Posterior vena cava (tissue), 2 donors: ENCODE measurements at regions not wholly inside any gene's neighbourhood (a gene's known extent, or its start where the extent isn't known, plus 50 kb on each side); places are given as distances from the start of the nearest gene placed in this dataset.

Experiments used
- DNase-seq: peaks from one replicate; pipeline ENCODE4 v3.0.0-alpha.2; 2020; ENCODE audit warnings: low spot score
- intact Hi-C, 2 donors: fragments of 100-400 bp; cut with DNase I; formaldehyde crosslinking; loops; one replicate each; pipeline versions ENCODE4 v1.14.1 to v1.14.2; 2022 to 2023
- donor health status: DM: yes; HTN: yes; CAD: no.
- donor health status: DM: yes; HTN: yes; CAD: no.

DNA sequence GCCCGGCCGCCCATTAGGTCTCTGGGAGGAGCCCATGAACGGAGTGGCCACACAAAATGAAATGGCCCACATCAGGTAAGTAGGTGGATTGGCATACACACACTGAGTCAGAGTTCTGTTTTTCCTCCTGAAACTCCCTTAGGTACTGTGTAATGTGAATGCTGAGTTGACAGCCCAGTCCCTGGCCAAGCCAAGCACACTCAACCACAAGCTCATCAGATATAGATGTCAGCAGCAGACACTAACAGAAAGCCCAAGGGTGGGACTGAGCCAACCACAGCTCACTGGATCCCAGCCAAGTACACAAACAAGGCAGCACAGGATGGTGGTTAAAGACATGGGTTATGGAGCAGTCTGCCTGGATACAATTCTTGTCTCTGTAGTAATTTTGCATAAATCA lies 403.4 kb downstream of the GJA1 start:
- intact Hi-C loops: no loop called here
- no peak for DNase-seq

DNA sequence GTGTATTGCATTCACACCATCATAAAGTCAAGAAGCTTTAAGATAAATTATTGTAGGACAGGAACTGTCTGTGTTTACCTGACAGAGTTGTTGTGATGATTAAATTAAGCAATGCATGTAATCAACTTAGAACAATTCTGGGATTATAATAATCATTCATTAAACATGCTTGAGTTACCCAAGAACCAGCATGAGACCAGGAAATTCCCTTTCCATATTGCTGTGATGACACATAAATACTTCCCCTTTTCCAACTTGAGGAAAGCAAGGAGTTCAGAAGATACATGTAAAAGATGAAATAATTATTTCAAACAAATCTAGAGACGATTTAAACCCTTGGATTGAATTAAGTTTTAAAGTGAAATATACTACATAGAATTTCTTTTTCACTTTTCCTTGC lies 404.4 kb downstream of the GJA1 start:
- no peak for DNase-seq
- intact Hi-C loops: no loop called here

DNA sequence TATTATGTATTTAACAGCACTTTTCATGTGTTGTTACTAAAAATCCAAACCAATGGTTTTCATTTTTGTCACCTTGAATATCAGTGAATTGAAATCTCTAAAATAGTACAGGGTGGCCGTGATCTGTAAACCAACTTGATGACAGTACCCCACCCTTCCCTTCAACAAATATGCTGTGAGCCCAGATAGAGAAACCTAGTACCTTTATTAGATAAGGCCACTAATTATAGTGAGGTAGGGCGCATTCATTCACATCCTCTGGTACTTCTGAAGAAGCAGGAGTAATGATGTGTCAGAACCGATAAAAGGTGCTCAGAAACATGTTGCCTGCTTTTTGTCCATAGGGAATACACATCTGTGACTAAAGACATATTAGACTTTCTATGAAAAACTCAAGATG lies 409.5 kb downstream of the GJA1 start:
- intact Hi-C loops: loop anchor here (5.0 kb wide), 1 partner anchor 413 kb away; no protein-coding TSS in a partner anchor

DNA sequence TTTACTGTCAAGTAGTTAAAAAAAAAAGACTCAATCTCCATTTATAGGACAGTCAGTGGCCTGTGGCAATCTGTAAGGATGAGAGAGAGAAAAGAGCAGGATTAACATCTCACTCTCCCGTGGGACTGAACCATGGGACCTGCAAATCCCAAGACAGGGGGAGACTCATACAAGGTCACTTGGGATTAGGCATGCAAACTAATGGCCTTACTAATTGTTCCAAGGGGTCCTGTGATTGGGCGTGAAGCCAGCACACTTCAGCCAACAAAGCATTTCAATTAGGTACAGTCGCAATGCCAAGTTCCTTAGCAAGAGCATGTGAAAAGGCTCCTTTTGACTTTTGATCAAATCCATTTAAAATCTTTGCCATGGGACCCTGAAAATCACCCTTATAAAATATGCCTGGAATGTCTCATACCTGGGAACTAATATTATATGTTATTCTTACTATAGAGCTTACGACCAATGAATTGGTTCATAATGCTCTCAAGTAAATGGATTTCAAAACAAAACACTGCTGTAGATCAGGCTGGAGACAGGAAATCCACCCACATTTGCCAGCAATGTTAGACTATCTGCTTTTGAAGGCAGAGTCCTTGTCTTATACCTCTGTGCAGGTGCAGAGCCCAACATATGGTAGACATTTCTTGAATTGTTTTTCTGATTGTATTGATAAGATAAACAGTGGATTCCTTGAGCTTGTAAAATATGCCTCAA lies 412.5 kb downstream of the GJA1 start:
- DNase-seq: no peak
- intact Hi-C loops: loop anchor here (5.0 kb wide), 1 partner anchor 416 kb away; no protein-coding TSS in a partner anchor

More for the DNA sequence above, 409.5 kb downstream of the GJA1 start:
- DNase-seq: no peak

DNA sequence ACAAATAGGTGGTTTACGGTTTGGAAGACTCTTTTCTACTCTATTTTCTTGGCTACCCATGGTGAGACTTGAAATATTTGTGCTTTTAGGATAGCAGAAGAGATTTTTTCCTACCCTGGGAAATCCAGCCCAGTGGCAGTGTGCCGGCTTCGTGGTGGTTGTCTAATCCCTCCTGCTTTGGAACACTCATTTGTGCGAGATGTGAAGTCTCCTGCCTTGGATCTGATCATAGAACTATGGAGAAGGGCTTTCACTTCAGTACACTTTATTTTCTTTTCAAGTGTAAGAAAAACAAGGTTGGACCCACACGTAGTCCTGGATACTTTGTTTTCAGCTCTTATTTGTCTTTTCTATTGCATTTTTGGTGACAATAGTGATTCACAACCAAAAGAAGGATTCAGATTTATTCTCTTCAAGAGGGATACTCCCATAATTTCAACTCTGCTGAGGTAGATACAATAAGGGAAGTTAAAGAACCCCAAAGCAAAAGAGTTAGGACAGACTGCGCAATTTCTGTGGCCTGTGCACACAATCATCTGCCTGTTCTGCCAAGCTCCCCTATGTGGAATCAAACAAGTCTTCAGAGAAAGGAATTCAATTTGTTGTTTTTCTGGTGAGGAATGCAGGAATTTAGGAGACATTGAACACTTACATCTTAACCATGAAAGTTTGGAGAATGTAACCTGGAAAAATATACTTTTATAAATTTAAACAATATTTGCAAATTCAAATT lies 413.2 kb downstream of the GJA1 start:
- intact Hi-C loops: loop anchor here (5.0 kb wide), 1 partner anchor 416 kb away; no protein-coding TSS in a partner anchor
- no peak for DNase-seq

DNA sequence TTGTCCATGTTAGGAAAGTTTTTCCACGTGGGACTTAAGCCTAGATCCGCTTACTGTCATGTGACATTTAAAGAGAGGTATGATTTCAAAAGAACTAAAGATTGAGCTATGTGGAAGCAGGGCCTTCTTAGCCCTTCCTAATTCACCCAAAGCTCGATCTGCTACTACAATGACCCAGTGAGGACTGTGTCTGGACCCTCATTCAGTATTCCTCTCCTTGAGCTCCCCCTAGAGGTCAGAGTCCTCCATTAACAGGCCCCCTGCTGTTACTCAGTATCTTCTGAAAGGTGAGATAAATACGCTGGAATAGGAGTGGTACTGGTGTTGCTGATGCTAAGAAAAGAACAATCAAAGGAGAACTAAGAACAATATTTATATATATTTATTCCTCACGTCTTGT lies 414.0 kb downstream of the GJA1 start:
- no peak for DNase-seq
- intact Hi-C loops: loop anchor here (5.0 kb wide), 1 partner anchor 417 kb away; no protein-coding TSS in a partner anchor

DNA sequence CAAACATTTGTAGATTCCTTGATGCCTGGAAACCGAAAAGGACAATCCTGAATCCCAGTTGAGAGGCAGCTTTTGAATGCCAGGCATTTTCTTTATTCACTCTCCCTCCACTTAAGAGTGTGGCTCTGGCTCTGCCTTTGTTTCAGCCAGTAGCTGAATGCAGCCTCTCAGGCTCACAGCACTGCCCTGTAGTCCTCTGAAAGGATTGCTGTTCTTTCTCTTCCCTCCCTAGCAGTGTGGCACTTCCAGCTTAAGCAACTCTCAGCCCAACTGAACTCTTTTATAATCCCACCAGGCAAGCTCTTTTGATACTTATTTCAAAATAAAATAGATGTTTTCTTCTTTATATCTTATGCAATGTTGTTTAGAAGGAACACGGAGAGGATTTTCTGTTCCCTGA lies 415.6 kb downstream of the GJA1 start:
- no peak for DNase-seq
- intact Hi-C loops: no loop called here

DNA sequence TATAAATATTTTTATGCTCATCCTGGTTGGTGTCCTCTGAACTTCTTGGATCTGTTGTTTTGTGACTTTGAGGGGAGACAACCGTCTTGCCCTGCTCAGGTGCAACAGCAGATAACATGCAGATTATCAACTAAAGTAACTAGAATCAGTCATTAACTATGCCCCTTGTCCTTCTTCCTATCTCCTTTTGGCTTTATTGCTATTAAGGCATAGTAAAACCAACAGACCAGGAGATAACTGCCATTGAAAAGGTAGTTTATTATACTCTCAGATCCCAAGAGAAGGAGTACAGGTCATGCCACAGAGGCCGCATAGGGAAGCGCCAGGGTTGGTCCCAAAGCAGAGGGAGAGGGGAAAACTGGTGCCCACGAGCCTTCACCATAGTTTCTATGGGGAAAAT lies 418.2 kb downstream of the GJA1 start:
- DNase-seq: no peak
- intact Hi-C loops: no loop called here

DNA sequence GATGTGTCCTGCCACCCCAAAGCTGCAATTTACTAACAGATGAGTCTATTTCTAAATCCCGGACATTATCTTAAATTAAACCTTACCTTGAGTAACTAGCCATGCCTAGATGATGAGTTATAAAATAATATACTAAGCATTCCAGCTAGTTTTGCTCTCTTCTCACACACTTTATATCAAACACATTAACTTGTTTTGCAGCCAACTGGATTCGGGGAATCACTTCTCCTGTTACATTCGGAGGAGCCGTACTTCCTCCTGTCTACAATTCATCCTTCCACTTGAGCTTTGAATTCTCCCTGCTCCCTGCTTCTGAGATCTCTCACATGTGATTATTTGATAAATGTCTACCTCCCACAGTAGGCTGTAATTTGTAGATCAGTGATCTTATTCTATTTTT lies 420.1 kb downstream of the GJA1 start:
- DNase-seq: no peak
- intact Hi-C loops: no loop called here

DNA sequence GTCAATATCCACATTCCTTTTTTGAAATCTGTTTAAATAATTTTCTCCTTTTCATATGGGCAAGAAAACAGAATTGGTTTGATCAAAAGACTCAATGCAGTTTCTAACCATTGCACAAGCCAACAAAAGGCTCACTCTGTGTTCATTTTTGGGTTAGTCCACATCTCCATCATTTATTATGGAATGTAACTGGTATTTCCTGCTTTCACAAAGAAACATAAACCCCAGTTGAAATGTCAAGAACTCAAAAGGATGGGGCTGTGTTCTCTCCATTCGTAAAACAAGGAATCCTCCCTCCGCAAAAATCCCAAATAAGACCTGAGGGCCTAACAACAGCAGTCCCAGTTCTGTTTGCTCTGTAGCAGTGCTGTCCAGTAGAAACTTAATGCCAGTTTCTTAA lies 420.9 kb downstream of the GJA1 start:
- intact Hi-C loops: no loop called here
- DNase-seq: no peak

DNA sequence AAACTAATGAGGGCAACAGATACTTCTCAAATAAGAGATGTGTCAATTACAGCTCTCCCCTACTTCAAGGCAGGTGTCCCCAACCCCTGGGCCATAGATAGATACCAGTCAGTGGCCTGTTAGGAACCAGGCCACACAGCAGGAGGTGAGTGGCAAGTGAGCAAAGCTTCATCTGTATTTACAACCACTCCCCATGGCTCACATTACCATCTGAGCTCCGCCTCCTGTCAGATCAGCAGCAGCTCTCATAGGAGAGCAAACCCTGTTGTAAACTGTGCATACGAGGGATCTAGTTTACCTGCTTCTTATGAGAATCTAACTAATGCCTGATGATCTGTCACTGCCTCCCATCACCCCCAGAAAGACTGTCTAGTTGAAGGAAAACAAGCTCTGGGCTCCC lies 422.1 kb downstream of the GJA1 start:
- no peak for DNase-seq
- intact Hi-C loops: no loop called here

DNA sequence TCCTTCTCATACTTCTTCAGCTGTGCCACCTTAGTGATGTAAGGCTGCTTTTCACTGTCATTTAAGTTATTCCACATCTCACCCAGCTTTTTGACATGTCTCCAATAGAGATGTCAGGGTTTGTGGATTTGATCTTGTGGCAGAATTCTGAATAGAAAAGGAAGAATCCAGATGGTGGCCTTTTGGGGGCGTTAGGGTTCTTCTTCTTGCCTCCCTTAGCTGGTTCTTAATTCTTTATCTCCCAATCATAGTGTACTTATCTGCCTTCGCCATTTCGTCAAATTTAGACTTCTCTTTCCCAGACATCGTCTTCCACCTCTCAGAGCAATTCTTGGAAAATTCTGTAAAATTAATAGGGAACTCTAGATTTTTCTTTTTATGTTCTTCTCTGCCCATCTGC lies 422.9 kb downstream of the GJA1 start:
- no peak for DNase-seq
- intact Hi-C loops: no loop called here

DNA sequence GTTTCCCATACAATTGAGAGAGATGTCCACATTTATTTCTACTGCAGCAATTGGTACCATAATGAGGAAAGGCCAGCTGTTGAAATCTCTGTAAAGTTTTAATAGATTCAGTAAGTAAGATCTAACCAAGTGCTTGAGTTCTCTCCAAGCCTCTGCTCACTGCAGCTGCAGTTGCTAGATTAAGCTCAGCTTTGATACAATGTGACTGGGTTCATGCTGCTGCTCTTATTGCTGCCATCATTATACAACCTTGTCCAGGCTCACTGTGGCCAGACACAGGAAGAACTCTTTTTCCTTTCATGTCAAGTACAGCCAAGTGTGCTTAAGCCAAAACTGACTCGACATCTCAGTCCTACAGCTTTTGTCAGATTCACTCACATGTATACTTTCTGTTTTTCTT lies 423.5 kb downstream of the GJA1 start:
- DNase-seq: no peak
- intact Hi-C loops: no loop called here

DNA sequence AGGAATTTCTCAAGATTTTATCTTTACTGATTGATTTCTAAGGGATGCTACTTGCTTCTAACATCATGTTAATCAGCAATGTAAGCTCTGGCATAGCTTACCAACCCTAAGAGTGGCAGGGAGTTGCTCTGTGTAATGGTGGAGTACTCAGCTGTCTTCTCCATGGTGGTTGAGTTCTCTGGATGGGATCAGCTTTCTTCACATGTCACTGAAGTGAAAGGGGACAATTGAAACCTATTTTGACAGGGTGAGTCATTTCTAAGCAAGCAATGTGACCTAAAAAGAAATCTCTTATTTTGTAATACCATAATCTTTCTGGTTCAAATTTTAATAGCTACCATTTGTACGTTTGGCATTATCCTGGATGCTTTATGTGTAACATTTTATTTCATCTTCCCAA lies 430.4 kb downstream of the GJA1 start:
- no peak for DNase-seq

DNA sequence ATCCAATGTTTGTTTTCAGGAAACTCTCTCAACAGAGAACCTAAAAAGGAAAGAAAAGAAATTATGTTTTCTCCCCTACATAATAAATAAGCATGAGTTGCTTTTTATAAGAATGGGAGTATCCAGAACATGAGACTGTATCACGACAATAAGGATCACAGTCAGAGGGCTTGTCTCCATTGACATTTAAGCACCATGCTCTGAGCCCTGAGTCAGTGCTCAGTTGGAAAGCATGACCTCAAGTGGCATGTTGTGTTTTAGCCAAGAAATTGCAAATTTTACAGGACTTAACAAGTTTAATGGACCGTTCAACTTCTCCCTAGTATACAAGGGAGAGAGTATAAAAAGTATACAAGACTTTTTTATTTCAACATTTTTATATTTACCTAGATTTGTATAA lies 431.6 kb downstream of the GJA1 start:
- no peak for DNase-seq
- intact Hi-C loops: no loop called here

More for the DNA sequence above, 430.4 kb downstream of the GJA1 start:
- intact Hi-C loops: no loop called here

DNA sequence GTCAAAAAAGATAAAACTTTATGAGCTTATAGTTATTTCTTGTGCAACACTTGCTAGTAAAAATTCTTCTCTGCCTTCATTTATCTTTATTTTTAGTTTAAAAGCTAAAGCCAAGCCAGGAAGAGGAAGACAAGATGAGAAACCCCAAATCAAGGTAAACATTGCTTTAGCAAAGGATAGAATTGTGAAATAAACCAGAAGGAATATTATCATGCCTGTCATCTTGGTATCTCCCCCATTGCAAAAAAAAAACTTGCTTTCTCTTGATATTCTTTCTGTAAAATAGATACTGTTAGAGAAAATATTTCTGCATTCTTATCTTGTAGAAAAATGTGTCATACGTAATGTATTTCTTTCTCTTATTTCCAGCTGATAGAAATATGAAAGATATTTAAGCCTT lies 432.8 kb downstream of the GJA1 start:
- no peak for DNase-seq
- intact Hi-C loops: no loop called here

DNA sequence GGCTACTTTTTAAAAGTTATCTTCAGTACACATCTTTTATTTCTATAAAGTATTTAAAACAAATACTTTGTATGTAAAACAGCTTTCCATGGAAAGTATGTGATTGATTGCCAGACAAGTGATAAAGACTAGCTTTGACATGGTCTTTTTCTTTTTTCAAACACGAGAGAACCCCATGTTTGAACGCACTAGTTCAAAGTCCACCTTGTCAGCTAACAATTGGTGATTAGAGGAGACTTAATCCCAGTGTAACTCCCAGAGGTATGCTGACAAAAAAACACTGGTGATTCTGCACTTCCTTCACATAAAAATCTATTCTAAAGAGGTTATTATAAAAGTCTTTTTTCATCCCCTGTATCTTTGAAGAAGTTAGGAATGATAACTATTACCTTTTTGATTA lies 438.1 kb downstream of the GJA1 start:
- no peak for DNase-seq
- intact Hi-C loops: no loop called here

DNA sequence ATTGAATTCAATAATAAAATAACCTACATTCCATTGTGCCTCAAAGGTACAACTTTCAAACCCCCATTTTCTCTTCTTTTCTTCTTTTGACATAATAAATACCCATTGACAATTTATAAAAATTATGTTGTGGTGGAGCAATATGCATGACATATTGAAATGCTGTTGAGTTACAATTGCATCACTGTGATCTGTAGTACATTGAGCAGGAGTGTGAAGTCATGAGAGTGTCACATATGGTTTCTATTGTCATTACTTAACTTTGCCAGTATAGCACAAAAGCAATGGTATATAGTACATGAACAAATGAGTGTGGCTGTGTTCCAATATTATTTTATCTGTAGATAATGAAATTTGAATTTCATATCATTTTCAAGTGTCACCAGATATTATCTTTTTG lies 441.3 kb downstream of the GJA1 start:
- intact Hi-C loops: no loop called here
- no peak for DNase-seq

DNA sequence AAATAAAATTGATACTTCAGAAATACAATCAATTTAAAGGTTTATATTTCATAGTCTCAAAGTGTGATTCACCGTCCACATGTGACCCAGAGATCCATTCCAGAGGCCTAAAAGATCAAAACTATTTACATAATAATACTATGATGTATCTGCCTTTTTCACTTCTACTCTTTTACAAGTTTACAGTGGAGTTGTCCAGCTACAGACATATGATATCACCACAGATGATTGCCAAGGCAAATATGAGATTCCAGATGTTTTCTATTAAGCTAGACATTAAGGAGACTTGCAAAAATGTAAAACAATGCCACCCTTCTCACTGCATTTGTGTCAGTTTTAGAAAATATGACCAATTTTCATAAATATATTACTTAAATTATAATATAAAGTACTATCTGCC lies 443.7 kb downstream of the GJA1 start:
- DNase-seq: no peak
- intact Hi-C loops: no loop called here

DNA sequence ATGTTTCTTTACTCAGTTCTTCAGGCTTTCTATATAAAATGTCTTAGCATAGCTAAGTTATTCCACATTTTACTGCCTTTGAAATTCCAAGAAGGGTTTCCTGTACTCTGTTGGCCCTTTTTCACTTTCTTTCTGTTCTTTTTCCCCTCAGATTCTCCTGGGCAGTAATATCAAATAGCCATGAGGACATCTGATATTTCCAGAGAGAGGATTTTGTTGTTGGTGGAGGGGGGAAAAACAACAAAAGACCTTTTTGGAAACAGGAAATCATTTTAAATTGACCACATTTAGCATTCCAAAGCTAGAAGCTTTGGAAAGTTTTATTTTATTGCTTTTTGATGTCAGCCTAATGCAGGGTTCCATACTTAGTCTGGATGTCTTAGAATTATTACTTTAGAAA lies 445.4 kb downstream of the GJA1 start:
- intact Hi-C loops: no loop called here
- no peak for DNase-seq
